Pancreas (tissue), 10 donors: ENCODE measurements at regions not wholly inside any gene's neighbourhood (a gene's known extent, or its start where the extent isn't known, plus 50 kb on each side); places are given as distances from the start of the nearest gene placed in this dataset.

Experiments used
- ATAC-seq, 4 donors: fragments of 200-7000 bp; cut with Tn5 transposase; one replicate each; pipeline versions ENCODE4 v1.8.0 to v1.9.1; 2020; ENCODE audit warnings: mild to moderate bottlenecking in 4 of 4, moderate library complexity in 4 of 4
- DNase-seq, 6 donors: peaks; one replicate each; pipeline ENCODE4 v3.0.0-alpha.2; 2020
- FAIRE-seq: peaks from 2 replicates; lab custom pipeline; 2012; peaks lifted over from hg19 to GRCh38; lab: Jason Lieb, UNC
- H3K27ac ChIP-seq, 4 donors: fragments of 200-600 bp; sonication (generic); 1 replicate in 3 of 4; 2 replicates in 1 of 4; pipeline versions ENCODE4 v1.5.0 to v1.8.0; 2020
- H3K27me3 ChIP-seq, 4 donors: fragments of 200-600 bp; one replicate each; pipeline ENCODE4 v1.8.0; 2021
- H3K36me3 ChIP-seq, 3 donors: fragments of 200-600 bp; sonication (generic) in 1 of 3; one replicate each; pipeline versions ENCODE4 v1.5.0 to v1.8.0; 2020 to 2021
- H3K4me1 ChIP-seq, 3 donors: fragments of 200-600 bp; one replicate each; pipeline ENCODE4 v1.8.0; 2021
- H3K4me3 ChIP-seq, 4 donors: fragments of 200-600 bp; sonication (generic) in 2 of 4; one replicate each; pipeline versions ENCODE4 v1.5.0 to v1.8.0; 2020 to 2021
- H3K9me3 ChIP-seq, 4 donors: fragments of 200-600 bp; one replicate each; pipeline ENCODE4 v1.8.0; 2021
- CTCF ChIP-seq, 4 donors: fragments of 200-600 bp; sonication (generic) in 3 of 4; IDR thresholded peaks; one replicate each; pipeline versions ENCODE4 v1.5.0 to v1.8.0; 2021; ENCODE audit warnings: antibody characterized with exemption in 4 of 4
- WGBS, 2 donors: extraction: QIAGEN DNeasy Blood & Tissue Kit; methylation state at CpG; one replicate each; pipeline ENCODE4 v1.1.7; 2013; 5-methylcytosine and 5-hydroxymethylcytosine counted together
- intact Hi-C, 3 donors: fragments of 100-400 bp; cut with DNase I; formaldehyde crosslinking; loops; one replicate each; pipeline versions ENCODE4 v1.11.1 to v1.14.2; 2022
- donor health status: healthy with polysubstance abuse.
- donor health status: DM: no; HTN: no; CAD: no; lungs with moderate emphysema.
- donor health status: DM: no; HTN: no; CAD: no.
- donor health status: control.
- donor health status: control.
- donor health status: Bipolar disorder and iron deficiency.
- donor health status: DM: yes; HTN: yes; CAD: no.
- donor health status: DM: no; HTN: no; CAD: no.
- donor health status: DM: no; HTN: no; CAD: no.
- donor health status: DM: yes; HTN: yes; CAD: no.

GRCh38 chrX:138931212-138931611 is 219.7 kb upstream of the FGF13 start:
- no peaks in the 10 kb centered on the region for H3K4me1 ChIP-seq
- no peak for TF ChIP-seq CTCF (IDR thresholded peaks at IDR 0.05)
- DNase-seq, result no peak
- no peaks in the 10 kb centered on the region for H3K9me3 ChIP-seq
- intact Hi-C loops, result no loop called here
- H3K27me3 ChIP-seq, result peaks cover 0 to 8% (median 2%) of the 10 kb centered on the region in 4 donors
- 55 to 58% methylated on average over 2 of the region's 2 CpGs for WGBS, 2 donors
- ATAC-seq, result no peak
- H3K36me3 ChIP-seq, result no peaks in the 10 kb centered on the region
- FAIRE-seq, result no peak
- no peak overlapping the region for H3K27ac ChIP-seq
- no peak overlapping the region for H3K4me3 ChIP-seq

GRCh38 chrX:138930583-138930945 is 219.0 kb upstream of the FGF13 start:
- no peak for ATAC-seq
- H3K36me3 ChIP-seq, result no peaks in the 10 kb centered on the region
- TF ChIP-seq CTCF (IDR thresholded peaks at IDR 0.05), result no peak
- no peak overlapping the region for H3K4me3 ChIP-seq
- H3K27ac ChIP-seq, result no peak overlapping the region
- FAIRE-seq, result no peak
- no peak for DNase-seq
- no peaks in the 10 kb centered on the region for H3K9me3 ChIP-seq
- H3K27me3 ChIP-seq, result peaks cover 0 to 8% (median 2%) of the 10 kb centered on the region in 4 donors
- WGBS, 2 donors, result 67 to 72% methylated on average over 4 of the region's 4 CpGs
- no peaks in the 10 kb centered on the region for H3K4me1 ChIP-seq
- intact Hi-C loops, result no loop called here

- Histone ChIP-seq H3K9me3 (no peaks in the 10 kb centered on the region), H3K4me3 (no peak overlapping the region), H3K4me1 (no peaks in the 10 kb centered on the region), H3K27me3 (peaks cover 0 to 8% (median 2%) of the 10 kb centered on the region in 4 donors), H3K27ac (no peak overlapping the region), H3K36me3 (no peaks in the 10 kb centered on the region)
- DNase-seq, result no peak
- FAIRE-seq, result no peak
- intact Hi-C loops, result no loop called here
- 53 to 70% methylated on average over 4 of the region's 4 CpGs for WGBS, 2 donors
- TF ChIP-seq CTCF (IDR thresholded peaks at IDR 0.05), result no peak
- ATAC-seq, result no peak
These were observed 218.5 kb upstream of the FGF13 start for GRCh38 chrX:138929926-138930582.

GRCh38 chrX:138928737-138929459 is 217.4 kb upstream of the FGF13 start:
- ATAC-seq (no peak), DNase-seq (no peak), FAIRE-seq (no peak)
- Histone ChIP-seq H3K9me3 (no peaks in the 10 kb centered on the region), H3K27ac (no peak overlapping the region), H3K27me3 (peaks cover 0 to 8% (median 2%) of the 10 kb centered on the region in 4 donors), H3K4me3 (no peak overlapping the region), H3K4me1 (no peaks in the 10 kb centered on the region), H3K36me3 (no peaks in the 10 kb centered on the region)
- intact Hi-C loops, result no loop called here
- 28 to 56% methylated on average over 1 of the region's 1 CpG for WGBS, 2 donors
- TF ChIP-seq CTCF (IDR thresholded peaks at IDR 0.05), result no peak

GRCh38 chrX:138925330-138925729 is 213.8 kb upstream of the FGF13 start:
- H3K27ac ChIP-seq, result no peak overlapping the region

More at GRCh38 chrX:138925330-138925729, 213.8 kb upstream of the FGF13 start:
- Histone ChIP-seq H3K36me3 (no peaks in the 10 kb centered on the region), H3K4me3 (no peak overlapping the region), H3K4me1 (no peaks in the 10 kb centered on the region), H3K27me3 (peaks cover 0 to 8% (median 2%) of the 10 kb centered on the region in 4 donors), H3K9me3 (no peaks in the 10 kb centered on the region)
- intact Hi-C loops, result no loop called here
- 38 to 56% methylated on average over 3 of the region's 3 CpGs for WGBS, 2 donors
- no peak for FAIRE-seq
- no peak for DNase-seq
- peak in 1 of 4 donors; percentile 70 for ATAC-seq
- no peak for TF ChIP-seq CTCF (IDR thresholded peaks at IDR 0.05)
